GM06990 (cell line): ENCODE measurements at regions not wholly inside any gene's neighbourhood (a gene's known extent, or its start where the extent isn't known, plus 50 kb on each side); places are given as distances from the start of the nearest gene placed in this dataset.

Experiments
- DNase-seq: peaks from one replicate; pipeline ENCODE4 v3.0.0-alpha.2; 2011; ENCODE audit not compliant: insufficient read length; ENCODE audit errors: extremely low read depth
- H3K27me3 ChIP-seq: replicated peaks from 2 replicates; pipeline ENCODE4 v1.6.0; 2011; ENCODE audit warnings: low read length; ENCODE audit not compliant: control insufficient read depth, insufficient read depth
- H3K36me3 ChIP-seq: 2 replicates; pipeline ENCODE4 v1.5.1; 2011; ENCODE audit warnings: low read length; ENCODE audit not compliant: control insufficient read depth, insufficient read depth
- H3K4me3 ChIP-seq: replicated peaks from 2 replicates; pipeline ENCODE4 v1.5.1; 2011; ENCODE audit warnings: low read depth, mild to moderate bottlenecking, control low read depth, low read length
- CTCF ChIP-seq: IDR thresholded peaks from 2 replicates; pipeline ENCODE4 v1.5.1; 2011; ENCODE audit warnings: low read length, control low read depth, mild to moderate bottlenecking, inconsistent platforms; ENCODE audit not compliant: insufficient read depth, poor library complexity, severe bottlenecking

GRCh38 chr13:95357875-95358274 is 56.6 kb upstream of the ABCC4 start:
- Histone ChIP-seq H3K36me3 (no peaks in the 10 kb centered on the region), H3K27me3 (no peaks in the 10 kb centered on the region), H3K4me3 (no peak overlapping the region)
- DNase-seq = no peak
- TF ChIP-seq CTCF = no peak

GRCh38 chr13:95360052-95360451 is 58.8 kb upstream of the ABCC4 start:
- H3K27me3 ChIP-seq = no peaks in the 10 kb centered on the region
- no peak for TF ChIP-seq CTCF
- no peak overlapping the region for H3K4me3 ChIP-seq
- DNase-seq = no peak
- no peaks in the 10 kb centered on the region for H3K36me3 ChIP-seq

- DNase-seq = no peak
- no peaks in the 10 kb centered on the region for H3K36me3 ChIP-seq
- TF ChIP-seq CTCF = no peak
- H3K27me3 ChIP-seq = no peaks in the 10 kb centered on the region
- no peak overlapping the region for H3K4me3 ChIP-seq
Measured at GRCh38 chr13:95360464-95361097, 59.3 kb upstream of the ABCC4 start.

- no peak for TF ChIP-seq CTCF
- H3K36me3 ChIP-seq = no peaks in the 10 kb centered on the region
- H3K4me3 ChIP-seq = no peak overlapping the region
- H3K27me3 ChIP-seq = no peaks in the 10 kb centered on the region
- no peak for DNase-seq
Measured at GRCh38 chr13:95361686-95362085, 60.4 kb upstream of the ABCC4 start.

GRCh38 chr13:95362666-95363065 is 61.4 kb upstream of the ABCC4 start:
- no peak for TF ChIP-seq CTCF
- H3K4me3 ChIP-seq = no peak overlapping the region

GRCh38 chr13:95367309-95367843 is 66.1 kb upstream of the ABCC4 start:
- no peak for TF ChIP-seq CTCF
- Histone ChIP-seq H3K27me3 (no peaks in the 10 kb centered on the region), H3K36me3 (no peaks in the 10 kb centered on the region), H3K4me3 (no peak overlapping the region)
- no peak for DNase-seq

More at GRCh38 chr13:95362666-95363065, 61.4 kb upstream of the ABCC4 start:
- H3K27me3 ChIP-seq = no peaks in the 10 kb centered on the region
- DNase-seq = no peak
- no peaks in the 10 kb centered on the region for H3K36me3 ChIP-seq
